ENCODE measurements at regions not wholly inside any gene's neighbourhood (a gene's known extent, or its start where the extent isn't known, plus 50 kb on each side); places are given as distances from the start of the nearest gene placed in this dataset.

DNA sequence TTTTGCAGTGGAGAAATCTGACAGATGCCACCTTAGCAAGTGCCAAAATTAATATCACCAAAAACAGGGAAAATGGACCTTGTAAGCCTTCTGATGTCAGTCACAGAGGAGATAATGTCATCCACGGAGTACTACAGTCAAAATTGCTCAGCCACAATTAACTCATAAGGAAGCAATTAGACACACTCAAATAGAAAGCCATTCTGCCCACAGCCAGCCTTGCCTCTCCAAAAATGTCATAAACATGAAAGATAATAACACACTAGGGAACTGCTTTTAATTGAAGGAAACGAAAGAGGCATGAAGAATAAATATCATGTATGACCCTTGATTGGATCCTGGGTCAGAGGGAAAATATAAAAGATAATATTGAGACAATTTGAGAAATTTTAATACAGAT, 505.6 kb upstream of the API5 start:
- TF ChIP-seq, protein P1, sequence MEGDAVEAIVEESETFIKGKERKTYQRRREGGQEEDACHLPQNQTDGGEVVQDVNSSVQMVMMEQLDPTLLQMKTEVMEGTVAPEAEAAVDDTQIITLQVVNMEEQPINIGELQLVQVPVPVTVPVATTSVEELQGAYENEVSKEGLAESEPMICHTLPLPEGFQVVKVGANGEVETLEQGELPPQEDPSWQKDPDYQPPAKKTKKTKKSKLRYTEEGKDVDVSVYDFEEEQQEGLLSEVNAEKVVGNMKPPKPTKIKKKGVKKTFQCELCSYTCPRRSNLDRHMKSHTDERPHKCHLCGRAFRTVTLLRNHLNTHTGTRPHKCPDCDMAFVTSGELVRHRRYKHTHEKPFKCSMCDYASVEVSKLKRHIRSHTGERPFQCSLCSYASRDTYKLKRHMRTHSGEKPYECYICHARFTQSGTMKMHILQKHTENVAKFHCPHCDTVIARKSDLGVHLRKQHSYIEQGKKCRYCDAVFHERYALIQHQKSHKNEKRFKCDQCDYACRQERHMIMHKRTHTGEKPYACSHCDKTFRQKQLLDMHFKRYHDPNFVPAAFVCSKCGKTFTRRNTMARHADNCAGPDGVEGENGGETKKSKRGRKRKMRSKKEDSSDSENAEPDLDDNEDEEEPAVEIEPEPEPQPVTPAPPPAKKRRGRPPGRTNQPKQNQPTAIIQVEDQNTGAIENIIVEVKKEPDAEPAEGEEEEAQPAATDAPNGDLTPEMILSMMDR (IDR thresholded peaks at IDR 0.05): no peak
- no peak for TF ChIP-seq POLR2A (IDR thresholded peaks at IDR 0.05)
- TF ChIP-seq POLR2AphosphoS5 (IDR thresholded peaks at IDR 0.05): no peak

Data from stomach (tissue), 4 donors.